ENCODE measurements at regions not wholly inside any gene's neighbourhood (a gene's known extent, or its start where the extent isn't known, plus 50 kb on each side); places are given as distances from the start of the nearest gene placed in this dataset.

GRCh38 chr18:49658823-49659404 lies 97.1 kb downstream of the LIPG start:
- no peak for TF ChIP-seq ZBTB33 (IDR thresholded peaks at IDR 0.05; ENCODE audit: borderline replicate concordance, low read depth)
- no peak for TF ChIP-seq EZH2phosphoT487 (IDR thresholded peaks at IDR 0.05; ENCODE audit: borderline replicate concordance, low read depth)
- no peak for TF ChIP-seq MXI1 (IDR thresholded peaks at IDR 0.05; ENCODE audit: low read depth, low read length)
- TF ChIP-seq GABPA (IDR thresholded peaks at IDR 0.05; ENCODE audit: low read depth), result no peak
- no peak for TF ChIP-seq CTCF (IDR thresholded peaks at IDR 0.05)
- no peak for TF ChIP-seq TAF1 (IDR thresholded peaks at IDR 0.05; ENCODE audit: borderline replicate concordance, low read depth, low read length)
- TF ChIP-seq FOXM1 (IDR thresholded peaks at IDR 0.05; ENCODE audit: low read depth), result no peak
- TF ChIP-seq RFX5 (IDR thresholded peaks at IDR 0.05; ENCODE audit: low read length), result no peak
